Astrocyte (in vitro differentiated cells and primary cell): ENCODE measurements at regions not wholly inside any gene's neighbourhood (a gene's known extent, or its start where the extent isn't known, plus 50 kb on each side); places are given as distances from the start of the nearest gene placed in this dataset.

Source experiments
- DNase-seq: peaks from one replicate; pipeline ENCODE4 v3.0.0-alpha.2; 2010; ENCODE audit warnings: low read depth
- FAIRE-seq: peaks from 2 replicates; lab custom pipeline; 2011; peaks lifted over from hg19 to GRCh38; lab: Jason Lieb, UNC
- H2AFZ ChIP-seq: 2 replicates; pipeline ENCODE4 v1.6.0; 2012; ENCODE audit warnings: low read depth, low read length, inconsistent platforms
- H3K27ac ChIP-seq: 2 replicates; pipeline ENCODE4 v1.5.1; 2011; ENCODE audit warnings: low read depth, low read length, inconsistent platforms
- H3K27me3 ChIP-seq: 2 replicates; pipeline ENCODE4 v1.6.0; 2011; ENCODE audit warnings: low read length, inconsistent platforms; ENCODE audit not compliant: insufficient read depth
- H3K36me3 ChIP-seq: 2 replicates; pipeline ENCODE4 v1.5.1; 2011; ENCODE audit warnings: low read length, inconsistent platforms; ENCODE audit not compliant: insufficient read depth
- H3K4me1 ChIP-seq: 2 replicates; pipeline ENCODE4 v1.5.1; 2011; ENCODE audit warnings: low read length, inconsistent platforms; ENCODE audit not compliant: insufficient read depth
- H3K4me2 ChIP-seq: 2 replicates; pipeline ENCODE4 v1.6.0; 2012; ENCODE audit warnings: low read length, inconsistent platforms
- H3K4me3 ChIP-seq: 2 replicates; pipeline ENCODE4 v1.5.1; 2011; ENCODE audit warnings: low read depth, mild to moderate bottlenecking, low read length, inconsistent platforms; ENCODE audit not compliant: insufficient read depth
- H3K79me2 ChIP-seq: 2 replicates; pipeline ENCODE4 v1.6.0; 2012; ENCODE audit warnings: mild to moderate bottlenecking, low read length, inconsistent platforms; ENCODE audit not compliant: insufficient read depth
- H3K9ac ChIP-seq: 2 replicates; pipeline ENCODE4 v1.6.0; 2012; ENCODE audit warnings: mild to moderate bottlenecking, low read length, inconsistent platforms
- H3K9me3 ChIP-seq: 2 replicates; pipeline ENCODE4 v1.5.1; 2012; ENCODE audit warnings: low read depth, mild to moderate bottlenecking, low read length, inconsistent platforms; ENCODE audit not compliant: insufficient read depth
- H4K20me1 ChIP-seq: 2 replicates; pipeline ENCODE4 v1.6.0; 2012; ENCODE audit warnings: low read length, inconsistent platforms; ENCODE audit not compliant: insufficient read depth
- H3K27ac Mint-ChIP-seq: one replicate; pipeline ENCODE4 v1.8.0; 2021; ENCODE audit warnings: mild to moderate bottlenecking, mixed read lengths; ENCODE audit not compliant: unreplicated experiment
- H3K27me3 Mint-ChIP-seq: one replicate; pipeline ENCODE4 v1.8.0; 2021; ENCODE audit warnings: low read depth, mixed read lengths; ENCODE audit not compliant: unreplicated experiment
- H3K36me3 Mint-ChIP-seq: one replicate; pipeline ENCODE4 v1.8.0; 2021; ENCODE audit warnings: low read depth, mixed read lengths; ENCODE audit not compliant: unreplicated experiment
- H3K4me1 Mint-ChIP-seq: one replicate; pipeline ENCODE4 v1.8.0; 2021; ENCODE audit warnings: low read depth, mixed read lengths; ENCODE audit not compliant: unreplicated experiment
- H3K4me3 Mint-ChIP-seq: one replicate; pipeline ENCODE4 v1.8.0; 2021; ENCODE audit warnings: mild to moderate bottlenecking, moderate library complexity, mixed read lengths; ENCODE audit not compliant: unreplicated experiment
- H3K9me3 Mint-ChIP-seq: one replicate; pipeline ENCODE4 v1.8.0; 2021; ENCODE audit warnings: mild to moderate bottlenecking, mixed read lengths; ENCODE audit not compliant: unreplicated experiment
- EZH2 ChIP-seq: IDR thresholded peaks from 2 replicates; pipeline ENCODE4 v1.6.1; 2012; ENCODE audit warnings: mild to moderate bottlenecking, low read length, inconsistent platforms; ENCODE audit not compliant: insufficient read depth
- TF ChIP-seq, protein P1 (sequence below): IDR thresholded peaks from 2 replicates; pipeline ENCODE4 v1.5.1; 2011; ENCODE audit warnings: low read depth, mild to moderate bottlenecking, inconsistent platforms, low read length, moderate library complexity; ENCODE audit not compliant: insufficient read depth

DNA sequence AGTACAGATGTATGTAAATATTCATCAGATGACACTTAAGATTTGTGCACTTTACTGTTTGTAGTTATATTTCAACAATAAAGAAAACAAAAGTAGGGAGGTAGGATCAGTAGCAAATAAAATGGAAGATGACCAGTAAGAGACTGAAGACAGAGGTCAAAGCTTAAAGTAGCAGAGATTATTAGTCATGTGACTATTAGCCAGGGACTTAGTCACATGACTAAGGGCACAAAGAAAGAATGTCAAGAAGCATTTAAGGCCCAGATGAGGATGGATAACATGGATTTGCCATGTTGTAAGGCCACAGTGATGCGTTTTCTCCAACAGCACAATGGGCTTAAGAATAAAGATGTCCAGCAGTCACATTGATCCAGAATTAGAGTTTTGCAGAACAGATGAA, 479.6 kb downstream of the BCOR start:
- Mint-ChIP-seq H3K4me1 (peaks cover 2% of the 10 kb centered on the region), H3K27ac (no peak overlapping the region), H3K9me3 (peaks cover 6% of the 10 kb centered on the region), H3K36me3 (no peaks in the 10 kb centered on the region), H3K4me3 (no peak overlapping the region), H3K27me3 (peaks cover 41% of the 10 kb centered on the region)
- H3K79me2 ChIP-seq = no peaks in the 10 kb centered on the region
- H3K27ac ChIP-seq = no peak overlapping the region
- FAIRE-seq = peak; percentile 29
- no peaks in the 10 kb centered on the region for H3K9me3 ChIP-seq
- no peak overlapping the region for H3K9ac ChIP-seq
- no peak overlapping the region for H3K4me2 ChIP-seq
- H2AFZ ChIP-seq = no peak overlapping the region
- no peaks in the 10 kb centered on the region for H3K36me3 ChIP-seq
- no peak for DNase-seq
- peaks cover 5% of the 10 kb centered on the region for H3K27me3 ChIP-seq
- no peaks in the 10 kb centered on the region for H4K20me1 ChIP-seq
- TF ChIP-seq, protein P1, sequence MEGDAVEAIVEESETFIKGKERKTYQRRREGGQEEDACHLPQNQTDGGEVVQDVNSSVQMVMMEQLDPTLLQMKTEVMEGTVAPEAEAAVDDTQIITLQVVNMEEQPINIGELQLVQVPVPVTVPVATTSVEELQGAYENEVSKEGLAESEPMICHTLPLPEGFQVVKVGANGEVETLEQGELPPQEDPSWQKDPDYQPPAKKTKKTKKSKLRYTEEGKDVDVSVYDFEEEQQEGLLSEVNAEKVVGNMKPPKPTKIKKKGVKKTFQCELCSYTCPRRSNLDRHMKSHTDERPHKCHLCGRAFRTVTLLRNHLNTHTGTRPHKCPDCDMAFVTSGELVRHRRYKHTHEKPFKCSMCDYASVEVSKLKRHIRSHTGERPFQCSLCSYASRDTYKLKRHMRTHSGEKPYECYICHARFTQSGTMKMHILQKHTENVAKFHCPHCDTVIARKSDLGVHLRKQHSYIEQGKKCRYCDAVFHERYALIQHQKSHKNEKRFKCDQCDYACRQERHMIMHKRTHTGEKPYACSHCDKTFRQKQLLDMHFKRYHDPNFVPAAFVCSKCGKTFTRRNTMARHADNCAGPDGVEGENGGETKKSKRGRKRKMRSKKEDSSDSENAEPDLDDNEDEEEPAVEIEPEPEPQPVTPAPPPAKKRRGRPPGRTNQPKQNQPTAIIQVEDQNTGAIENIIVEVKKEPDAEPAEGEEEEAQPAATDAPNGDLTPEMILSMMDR = no peak
- no peak for TF ChIP-seq EZH2
- no peak overlapping the region for H3K4me3 ChIP-seq
- peaks cover 4% of the 10 kb centered on the region for H3K4me1 ChIP-seq

DNA sequence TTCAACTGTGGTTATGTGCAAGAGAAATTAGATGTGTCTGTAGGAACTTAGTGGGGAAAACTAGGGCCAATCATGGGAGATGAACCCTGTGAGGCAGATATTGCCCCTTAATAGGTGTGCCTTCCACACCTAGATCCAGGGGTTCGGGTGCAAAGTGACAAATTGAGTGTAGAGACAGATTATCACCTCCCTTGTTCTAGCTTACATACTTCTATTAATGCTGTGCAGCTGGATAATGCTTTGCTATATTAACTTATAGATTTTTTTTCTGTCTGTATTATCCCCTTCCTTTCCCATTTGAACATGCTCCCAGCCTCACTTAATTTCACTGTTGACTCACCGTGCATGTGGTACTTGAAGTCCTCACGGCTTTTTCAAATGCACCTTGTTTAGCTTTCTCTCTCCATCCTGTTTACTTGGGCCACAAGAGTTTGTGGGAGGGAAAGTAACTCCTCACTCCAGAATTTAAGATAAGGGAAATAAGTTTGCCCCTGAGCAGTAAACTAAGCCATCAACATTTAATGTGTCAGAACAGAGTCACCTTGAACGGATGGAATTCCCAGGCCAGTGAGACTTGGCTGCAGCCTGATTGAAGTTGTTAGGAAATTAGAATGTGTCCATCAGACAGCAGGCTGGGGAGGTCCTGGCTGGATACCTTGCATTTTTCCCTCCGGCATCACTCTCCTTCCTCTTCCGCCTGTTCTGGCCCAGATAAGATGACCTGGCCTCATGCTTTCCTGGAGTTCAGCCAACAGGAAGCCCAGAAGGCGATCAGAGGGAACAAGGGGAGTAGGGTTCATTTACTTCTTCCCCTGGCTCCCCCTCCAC, 478.4 kb downstream of the BCOR start:
- Histone ChIP-seq H3K9me3 (no peaks in the 10 kb centered on the region), H2AFZ (no peak overlapping the region), H3K4me2 (no peak overlapping the region), H3K4me1 (peaks cover 1% of the 10 kb centered on the region), H3K4me3 (no peak overlapping the region), H3K36me3 (no peaks in the 10 kb centered on the region), H3K27me3 (peaks cover 5% of the 10 kb centered on the region), H3K27ac (no peak overlapping the region), H3K9ac (no peak overlapping the region), H3K79me2 (no peaks in the 10 kb centered on the region), H4K20me1 (no peaks in the 10 kb centered on the region)
- Mint-ChIP-seq H3K27me3 (peaks cover 35% of the 10 kb centered on the region), H3K9me3 (peaks cover 8% of the 10 kb centered on the region), H3K4me1 (no peaks in the 10 kb centered on the region), H3K36me3 (peaks cover 1% of the 10 kb centered on the region), H3K4me3 (no peak overlapping the region), H3K27ac (no peak overlapping the region)
- DNase-seq = no peak
- FAIRE-seq = peak; percentile 13
- TF ChIP-seq EZH2 = no peak
- TF ChIP-seq, protein P1 = no peak

DNA sequence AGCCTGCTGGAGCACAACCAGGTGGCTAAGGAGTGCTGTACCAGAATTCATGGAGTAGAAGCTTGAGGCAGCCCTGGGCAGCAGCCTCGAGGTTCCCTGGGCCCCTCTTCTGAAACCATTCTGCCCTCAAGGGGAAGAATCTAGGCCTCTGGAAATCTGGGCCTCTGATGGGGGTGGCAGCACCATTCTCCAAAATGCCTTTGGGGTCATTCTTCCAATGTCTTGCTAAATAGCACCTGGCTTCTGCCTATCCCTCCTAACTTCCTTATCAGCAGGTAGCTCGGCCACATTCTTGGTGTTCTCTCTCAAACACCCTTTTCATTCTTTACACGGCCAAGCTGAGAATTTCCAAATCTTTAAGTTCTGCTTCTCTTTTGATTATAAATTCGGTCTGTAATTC, 473.6 kb downstream of the BCOR start:
- no peaks in the 10 kb centered on the region for H3K36me3 ChIP-seq
- H3K27ac Mint-ChIP-seq = no peak overlapping the region
- H3K4me1 Mint-ChIP-seq = no peaks in the 10 kb centered on the region
- no peak overlapping the region for H3K9ac ChIP-seq
- no peak overlapping the region for H2AFZ ChIP-seq
- H3K36me3 Mint-ChIP-seq = peaks cover 3% of the 10 kb centered on the region
- H4K20me1 ChIP-seq = no peaks in the 10 kb centered on the region
- TF ChIP-seq, protein P1 = no peak
- no peak for TF ChIP-seq EZH2
- H3K4me3 ChIP-seq = no peak overlapping the region
- H3K4me3 Mint-ChIP-seq = no peak overlapping the region
- H3K9me3 Mint-ChIP-seq = peaks cover 11% of the 10 kb centered on the region
- no peaks in the 10 kb centered on the region for H3K4me1 ChIP-seq
- no peaks in the 10 kb centered on the region for H3K79me2 ChIP-seq
- peaks cover 19% of the 10 kb centered on the region for H3K27me3 Mint-ChIP-seq
- no peaks in the 10 kb centered on the region for H3K9me3 ChIP-seq
- FAIRE-seq (no peak), DNase-seq (no peak)
- no peak overlapping the region for H3K4me2 ChIP-seq
- no peaks in the 10 kb centered on the region for H3K27me3 ChIP-seq
- H3K27ac ChIP-seq = no peak overlapping the region
